ENCODE measurements at regions not wholly inside any gene's neighbourhood (a gene's known extent, or its start where the extent isn't known, plus 50 kb on each side); places are given as distances from the start of the nearest gene placed in this dataset.
"Not testable (repeated sequence)": the region's sequence is repeated elsewhere in the genome, so short reads cannot be mapped to it uniquely, and the experiment has no call there.

GRCh38 chr17:70327279-70327678, 157.9 kb downstream of the KCNJ2 start:
- no peak for DNase-seq

GRCh38 chr17:70327723-70328122, 158.4 kb downstream of the KCNJ2 start:
- no peak for DNase-seq

- DNase-seq = no peak
These were observed 160.4 kb downstream of the KCNJ2 start for GRCh38 chr17:70329721-70330120.

- DNase-seq = not testable (repeated sequence)
These were observed 161.7 kb downstream of the KCNJ2 start for GRCh38 chr17:70331066-70331465.

GRCh38 chr17:70332356-70333210, 163.3 kb downstream of the KCNJ2 start:
- DNase-seq = no peak

- no peak for DNase-seq
These were observed 167.1 kb downstream of the KCNJ2 start for GRCh38 chr17:70336411-70336810.

- no peak for DNase-seq
These were observed 169.6 kb downstream of the KCNJ2 start for GRCh38 chr17:70338946-70339354.

- DNase-seq = no peak
These were observed 173.8 kb downstream of the KCNJ2 start for GRCh38 chr17:70343114-70343513.

- no peak for DNase-seq
These were observed 175.2 kb downstream of the KCNJ2 start for GRCh38 chr17:70344386-70345060.

- no peak for DNase-seq
These were observed 175.7 kb downstream of the KCNJ2 start for GRCh38 chr17:70345061-70345460.

- no peak for DNase-seq
These were observed 183.5 kb downstream of the KCNJ2 start for GRCh38 chr17:70352834-70353233.

- no peak for DNase-seq
These were observed 184.2 kb downstream of the KCNJ2 start for GRCh38 chr17:70353408-70354092.

- DNase-seq = no peak
These were observed 185.9 kb downstream of the KCNJ2 start for GRCh38 chr17:70355185-70355584.

- no peak for DNase-seq
These were observed 187.9 kb downstream of the KCNJ2 start for GRCh38 chr17:70357190-70357589.

- no peak for DNase-seq
These were observed 195.8 kb downstream of the KCNJ2 start for GRCh38 chr17:70365091-70365583.

GRCh38 chr17:70366386-70366785, 197.1 kb downstream of the KCNJ2 start:
- DNase-seq = no peak

- no peak for DNase-seq
These were observed 198.7 kb downstream of the KCNJ2 start for GRCh38 chr17:70368011-70368410.

GRCh38 chr17:70369391-70369790, 200.1 kb downstream of the KCNJ2 start:
- no peak for DNase-seq

GRCh38 chr17:70370816-70371215, 201.5 kb downstream of the KCNJ2 start:
- DNase-seq = no peak

GRCh38 chr17:70373369-70373768, 204.0 kb downstream of the KCNJ2 start:
- no peak for DNase-seq

- DNase-seq = no peak
These were observed 205.2 kb downstream of the KCNJ2 start for GRCh38 chr17:70374496-70374895.

GRCh38 chr17:70375406-70375805, 206.1 kb downstream of the KCNJ2 start:
- DNase-seq = no peak
